WTC11 (cell line): ENCODE measurements at regions not wholly inside any gene's neighbourhood (a gene's known extent, or its start where the extent isn't known, plus 50 kb on each side); places are given as distances from the start of the nearest gene placed in this dataset.

Experiments
- ATAC-seq: fragments of 200-7000 bp; cut with Tn5 transposase; 2 replicates; pipeline ENCODE4 v1.10.0; 2021; ENCODE audit warnings: mild to moderate bottlenecking, moderate library complexity
- CTCF ChIA-PET: fragments of 300-600 bp; sonication (Branson Sonifier 250); formaldehyde crosslinking; loops from one replicate; lab custom pipeline; 2021; ENCODE audit warnings: antibody characterized with exemption; lab: Charles Lee
- POLR2A ChIA-PET: fragments of 350-600 bp; sonication (Branson Sonifier 250); formaldehyde crosslinking; loops from one replicate; lab custom pipeline; 2021; ENCODE audit warnings: antibody characterized with exemption; lab: Charles Lee
- DNase-seq: peaks from one replicate; pipeline ENCODE4 v3.0.0; 2021; ENCODE audit warnings: low spot score
- H3K27ac Mint-ChIP-seq: 2 replicates; pipeline ENCODE4 v1.8.0; 2021; ENCODE audit warnings: mixed read lengths
- H3K27me3 Mint-ChIP-seq: 2 replicates; pipeline ENCODE4 v1.8.0; 2021; ENCODE audit warnings: low read depth, mild to moderate bottlenecking, moderate library complexity, mixed read lengths
- H3K36me3 Mint-ChIP-seq: 2 replicates; pipeline ENCODE4 v1.8.0; 2021; ENCODE audit warnings: mixed read lengths
- H3K4me1 Mint-ChIP-seq: 2 replicates; pipeline ENCODE4 v1.8.0; 2022; ENCODE audit warnings: mixed read lengths
- H3K4me3 Mint-ChIP-seq: 2 replicates; pipeline ENCODE4 v1.8.0; 2021; ENCODE audit warnings: mild to moderate bottlenecking, moderate library complexity, mixed read lengths
- H3K9me3 Mint-ChIP-seq: 2 replicates; pipeline ENCODE4 v1.8.0; 2021; ENCODE audit warnings: mixed read lengths
- AR ChIP-seq: fragments of 250-450 bp; sonication (Bioruptor Pico); IDR thresholded peaks from 2 replicates; pipeline ENCODE4 v1.9.0; 2021; ENCODE audit warnings: mild to moderate bottlenecking
- ATF2 ChIP-seq: sonication (generic); formaldehyde crosslinking; IDR thresholded peaks from 2 replicates; pipeline ENCODE4 v1.8.1; 2022; ENCODE audit warnings: low read depth, missing genetic modification reagents, borderline replicate concordance
- CBFB ChIP-seq: sonication (generic); formaldehyde crosslinking; IDR thresholded peaks from 2 replicates; pipeline ENCODE4 v1.8.1; 2022; ENCODE audit warnings: mild to moderate bottlenecking, low read depth, missing genetic modification reagents
- CDX4 ChIP-seq: fragments of 250-450 bp; sonication (Bioruptor Pico); IDR thresholded peaks from 2 replicates; pipeline ENCODE4 v1.9.0; 2021; ENCODE audit warnings: moderate library complexity, mild to moderate bottlenecking, inconsistent platforms, borderline replicate concordance
- CREB1 ChIP-seq: sonication (generic); formaldehyde crosslinking; IDR thresholded peaks from 2 replicates; pipeline ENCODE4 v1.8.0; 2023; ENCODE audit warnings: mild to moderate bottlenecking, missing genetic modification reagents
- CREM ChIP-seq: sonication (generic); formaldehyde crosslinking; IDR thresholded peaks from 2 replicates; pipeline ENCODE4 v1.8.1; 2022; ENCODE audit warnings: mild to moderate bottlenecking, missing genetic modification reagents, moderate library complexity
- E2F4 ChIP-seq: sonication (generic); formaldehyde crosslinking; IDR thresholded peaks from 2 replicates; pipeline ENCODE4 v1.8.1; 2022; ENCODE audit warnings: low read depth, mild to moderate bottlenecking, moderate library complexity, missing genetic modification reagents, borderline replicate concordance
- GRHL2 ChIP-seq: fragments of 250-450 bp; sonication (Bioruptor Pico); IDR thresholded peaks from 2 replicates; pipeline ENCODE4 v1.8.0; 2022; ENCODE audit warnings: mild to moderate bottlenecking, moderate library complexity; ENCODE audit not compliant: insufficient replicate concordance, severe bottlenecking
- HMGXB4 ChIP-seq: sonication (generic); formaldehyde crosslinking; IDR thresholded peaks from 2 replicates; pipeline ENCODE4 v1.8.1; 2023; ENCODE audit warnings: mild to moderate bottlenecking, moderate library complexity, missing genetic modification reagents
- IRF2 ChIP-seq: sonication (generic); formaldehyde crosslinking; IDR thresholded peaks from 2 replicates; pipeline ENCODE4 v1.8.0; 2022; ENCODE audit warnings: low read depth, missing genetic modification reagents, borderline replicate concordance
- JAZF1 ChIP-seq: fragments of 250-450 bp; sonication (Bioruptor Pico); IDR thresholded peaks from 2 replicates; pipeline ENCODE4 v1.9.0; 2021; ENCODE audit warnings: moderate library complexity, mild to moderate bottlenecking, inconsistent platforms
- MAX ChIP-seq: sonication (generic); formaldehyde crosslinking; IDR thresholded peaks from 2 replicates; pipeline ENCODE4 v1.8.0; 2022; ENCODE audit warnings: mild to moderate bottlenecking, missing genetic modification reagents
- MXD4 ChIP-seq: fragments of 250-450 bp; sonication (Bioruptor Pico); IDR thresholded peaks from 2 replicates; pipeline ENCODE4 v1.8.0; 2021; ENCODE audit warnings: mild to moderate bottlenecking, moderate library complexity, borderline replicate concordance
- NFE2L1 ChIP-seq: sonication (generic); formaldehyde crosslinking; IDR thresholded peaks from 2 replicates; pipeline ENCODE4 v1.8.1; 2023; ENCODE audit warnings: missing genetic modification reagents
- TP53 ChIP-seq: sonication (generic); formaldehyde crosslinking; IDR thresholded peaks from 2 replicates; pipeline ENCODE4 v1.8.1; 2023; ENCODE audit warnings: mild to moderate bottlenecking, missing genetic modification reagents
- USF2 ChIP-seq: sonication (generic); formaldehyde crosslinking; IDR thresholded peaks from 2 replicates; pipeline ENCODE4 v1.8.1; 2023; ENCODE audit warnings: mild to moderate bottlenecking, missing genetic modification reagents, moderate library complexity
- ZNF396 ChIP-seq: fragments of 250-450 bp; sonication (Bioruptor Pico); IDR thresholded peaks from 2 replicates; pipeline ENCODE4 v1.8.0; 2021; ENCODE audit warnings: mild to moderate bottlenecking, moderate library complexity, borderline replicate concordance
- ZNF425 ChIP-seq: fragments of 250-450 bp; sonication (Bioruptor Pico); conservative IDR thresholded peaks from 2 replicates; pipeline ENCODE4 v1.9.0; 2021; ENCODE audit warnings: mild to moderate bottlenecking
- ZSCAN18 ChIP-seq: fragments of 250-450 bp; sonication (Bioruptor Pico); IDR thresholded peaks from 2 replicates; pipeline ENCODE4 v2.1.2; 2022; ENCODE audit warnings: mild to moderate bottlenecking, moderate library complexity

- ChIA-PET CTCF (no interaction called here), POLR2A (no interaction called here)
- no peak overlapping the region for H3K27ac Mint-ChIP-seq
- H3K36me3 Mint-ChIP-seq, result no peaks in the 10 kb centered on the region
- H3K4me3 Mint-ChIP-seq, result no peak overlapping the region
- ATAC-seq (no peak), DNase-seq (no peak)
- no peaks in the 10 kb centered on the region for H3K27me3 Mint-ChIP-seq
- TF ChIP-seq IRF2 (CRISPR knock-in tag) (no peak), CREB1 (CRISPR knock-in tag) (no peak), CREM (CRISPR knock-in tag) (no peak), E2F4 (CRISPR knock-in tag) (no peak), USF2 (CRISPR knock-in tag) (no peak), CBFB (CRISPR knock-in tag) (no peak), AR (CRISPR knock-in tag) (no peak), GRHL2 (no peak), CDX4 (CRISPR knock-in tag) (no peak), TP53 (CRISPR knock-in tag) (no peak), MAX (CRISPR knock-in tag) (no peak), NFE2L1 (CRISPR knock-in tag) (no peak), ZNF425 (CRISPR knock-in tag) (no peak), ATF2 (CRISPR knock-in tag) (no peak), JAZF1 (CRISPR knock-in tag) (no peak), ZNF396 (CRISPR knock-in tag) (no peak), MXD4 (CRISPR knock-in tag) (no peak), ZSCAN18 (CRISPR knock-in tag) (no peak), HMGXB4 (CRISPR knock-in tag) (no peak)
- no peaks in the 10 kb centered on the region for H3K9me3 Mint-ChIP-seq
- no peaks in the 10 kb centered on the region for H3K4me1 Mint-ChIP-seq
Observed at GRCh38 chr1:187654635-187655034, 825.9 kb downstream of the PLA2G4A start.
